HUDEP-2 (cell line): ENCODE measurements at regions not wholly inside any gene's neighbourhood (a gene's known extent, or its start where the extent isn't known, plus 50 kb on each side); places are given as distances from the start of the nearest gene placed in this dataset.

Experiments used
- DNase-seq, 76 experiments: peaks; one replicate each; lab custom pipeline; 2025; ENCODE audit not compliant: unreplicated experiment in 76 of 76; lab: John Stamatoyannopoulos, UW

DNA sequence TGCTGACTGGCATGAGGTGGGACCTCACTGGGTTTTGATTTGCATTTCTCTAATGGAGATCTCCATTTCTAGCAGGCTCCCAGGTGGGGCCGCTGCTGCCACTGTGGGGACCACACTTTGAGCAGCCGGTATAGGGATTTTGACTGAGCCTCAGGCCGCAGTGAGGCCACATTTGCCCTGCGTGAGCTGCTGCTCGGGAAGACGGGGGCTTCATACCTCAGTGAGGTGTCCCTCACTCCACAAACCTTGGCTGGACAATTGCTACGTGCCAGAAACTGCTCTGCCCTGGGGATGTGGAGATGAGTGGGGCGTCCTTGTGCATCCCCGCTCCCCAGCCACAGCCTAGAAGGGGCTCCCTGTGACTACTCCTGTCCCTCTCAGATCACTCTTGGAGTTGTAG, 134.3 kb downstream of the ANKRD60 start:
- DNase-seq = no peak

DNA sequence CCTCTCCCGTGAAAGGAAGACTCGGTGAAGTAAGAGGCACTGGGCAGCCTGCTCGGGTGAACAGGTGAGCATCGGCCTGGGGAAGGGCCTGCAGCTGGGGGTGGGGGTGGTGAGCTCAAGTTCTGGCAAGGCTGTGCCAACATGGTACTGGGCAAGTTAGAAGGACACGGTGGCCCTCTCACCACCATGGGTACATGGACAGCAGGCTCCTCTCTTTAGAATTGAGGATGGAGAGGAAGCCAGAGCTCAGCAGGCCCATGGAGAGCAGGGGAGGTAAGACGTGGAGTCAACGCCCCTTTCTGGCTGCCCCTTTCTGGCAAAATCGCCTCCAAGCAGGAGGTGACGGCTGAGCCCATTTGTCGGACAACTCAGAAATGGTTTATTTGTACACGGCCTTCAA, 135.6 kb downstream of the ANKRD60 start:
- DNase-seq = no peak

DNA sequence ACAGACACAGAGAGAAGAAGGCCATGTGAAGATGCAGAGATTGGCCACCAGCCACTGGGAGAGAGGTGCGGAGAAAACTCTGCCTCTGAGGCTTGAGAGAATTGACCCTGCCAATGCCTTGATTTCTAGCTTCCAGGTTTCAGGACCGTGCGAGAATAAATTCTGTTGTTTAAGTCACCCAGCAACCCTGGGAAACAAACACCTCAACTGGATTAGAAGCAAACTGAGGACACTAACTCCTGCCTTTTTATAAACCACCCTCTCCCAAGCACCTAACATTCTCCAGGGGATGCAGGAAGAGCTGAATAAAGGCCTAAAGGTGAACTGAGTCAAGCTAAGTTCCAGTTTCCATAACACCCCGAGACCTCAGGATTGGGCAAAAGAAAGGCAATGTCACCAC, 136.1 kb downstream of the ANKRD60 start:
- DNase-seq = no peak

DNA sequence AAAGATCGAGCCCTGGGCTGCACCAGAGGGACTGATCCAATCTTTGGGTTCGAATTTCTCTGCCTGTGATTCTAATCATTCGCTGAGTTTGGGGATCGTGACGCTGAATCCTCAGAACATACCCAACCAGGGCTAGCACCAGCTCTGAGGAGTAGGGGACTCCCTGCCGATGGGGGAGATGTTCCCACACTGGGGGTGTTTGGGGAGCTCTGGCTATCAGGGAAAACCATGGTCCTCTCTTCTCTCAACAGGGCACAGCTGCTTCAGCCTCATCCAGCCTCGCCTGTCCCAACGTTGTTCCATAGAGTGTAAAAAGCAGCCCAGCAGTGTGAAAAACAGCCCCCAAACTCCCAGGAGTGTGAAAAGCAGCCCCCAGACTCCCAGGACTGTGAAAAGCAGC, 136.6 kb downstream of the ANKRD60 start:
- no peak for DNase-seq

DNA sequence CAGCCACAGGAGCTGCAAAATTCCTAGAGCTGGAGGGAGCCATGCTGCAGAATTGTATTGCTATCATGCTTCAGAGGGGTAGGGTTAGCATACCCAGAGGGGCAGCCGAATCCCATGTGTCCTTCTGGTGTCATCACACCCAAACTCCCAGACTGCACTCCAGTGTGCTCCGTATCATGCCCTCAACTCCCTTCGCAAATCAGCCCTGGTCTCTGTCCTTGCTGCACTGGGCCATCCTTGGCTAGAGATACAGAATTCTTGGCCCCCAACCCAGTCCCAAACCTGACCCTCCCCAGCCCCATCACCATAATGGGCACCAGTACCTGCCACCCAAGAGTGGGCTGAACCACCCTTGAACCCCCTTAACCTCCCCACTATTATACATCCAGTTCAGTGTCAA, 138.3 kb downstream of the ANKRD60 start:
- DNase-seq = no peak

DNA sequence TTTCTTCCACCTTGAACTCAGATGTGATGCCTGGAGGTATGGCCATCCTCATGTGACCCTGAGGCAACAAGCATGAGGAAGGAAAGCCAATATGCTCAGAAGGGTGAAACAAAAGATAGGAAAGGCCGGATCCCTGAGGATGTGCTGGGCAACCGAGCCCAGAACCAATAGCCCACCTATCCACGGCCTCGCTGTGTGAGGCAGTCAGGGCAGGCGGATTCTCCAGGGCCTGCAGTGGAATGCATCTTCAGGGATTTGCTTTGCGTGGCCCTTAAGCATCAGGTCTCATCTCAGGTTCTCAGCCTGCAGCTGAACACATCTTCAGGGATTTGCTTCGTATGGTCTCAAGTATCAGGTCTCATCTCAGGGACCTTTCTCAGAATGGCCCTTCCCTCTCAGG, 139.8 kb downstream of the ANKRD60 start:
- no peak for DNase-seq

DNA sequence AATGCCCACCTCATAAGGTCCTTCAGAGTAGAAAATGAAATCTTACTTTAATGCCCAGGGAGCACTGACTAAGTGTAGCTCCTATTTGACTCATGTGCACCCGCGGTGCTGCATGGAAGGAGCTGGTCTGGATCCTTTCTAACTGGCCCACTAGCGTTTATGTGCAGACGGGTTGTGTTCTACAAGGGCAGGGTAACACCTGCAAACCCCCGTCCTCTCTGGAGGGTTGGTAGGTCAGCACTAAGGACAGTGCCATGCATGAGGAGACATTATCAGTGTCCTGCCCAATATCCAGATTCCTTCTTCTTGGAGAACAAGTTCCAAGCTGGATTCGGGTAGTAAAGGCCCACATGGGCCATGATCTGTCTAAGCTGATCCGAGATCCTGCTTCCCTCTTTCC, 140.3 kb downstream of the ANKRD60 start:
- no peak for DNase-seq

DNA sequence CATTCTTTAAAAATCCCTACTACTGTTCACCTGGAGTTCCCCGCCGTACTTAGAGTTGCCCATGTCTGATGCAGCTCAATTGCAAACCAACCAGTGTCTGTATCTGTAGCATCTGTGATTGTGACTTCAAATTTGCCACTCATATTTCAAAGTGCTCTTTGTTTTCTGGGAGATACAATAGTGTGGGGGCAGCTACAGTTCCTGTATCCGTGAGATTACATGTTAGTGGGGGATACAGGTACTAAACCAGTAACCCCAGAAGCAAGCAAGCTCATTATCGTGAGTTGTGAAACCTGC, 140.9 kb downstream of the ANKRD60 start:
- no peak for DNase-seq

DNA sequence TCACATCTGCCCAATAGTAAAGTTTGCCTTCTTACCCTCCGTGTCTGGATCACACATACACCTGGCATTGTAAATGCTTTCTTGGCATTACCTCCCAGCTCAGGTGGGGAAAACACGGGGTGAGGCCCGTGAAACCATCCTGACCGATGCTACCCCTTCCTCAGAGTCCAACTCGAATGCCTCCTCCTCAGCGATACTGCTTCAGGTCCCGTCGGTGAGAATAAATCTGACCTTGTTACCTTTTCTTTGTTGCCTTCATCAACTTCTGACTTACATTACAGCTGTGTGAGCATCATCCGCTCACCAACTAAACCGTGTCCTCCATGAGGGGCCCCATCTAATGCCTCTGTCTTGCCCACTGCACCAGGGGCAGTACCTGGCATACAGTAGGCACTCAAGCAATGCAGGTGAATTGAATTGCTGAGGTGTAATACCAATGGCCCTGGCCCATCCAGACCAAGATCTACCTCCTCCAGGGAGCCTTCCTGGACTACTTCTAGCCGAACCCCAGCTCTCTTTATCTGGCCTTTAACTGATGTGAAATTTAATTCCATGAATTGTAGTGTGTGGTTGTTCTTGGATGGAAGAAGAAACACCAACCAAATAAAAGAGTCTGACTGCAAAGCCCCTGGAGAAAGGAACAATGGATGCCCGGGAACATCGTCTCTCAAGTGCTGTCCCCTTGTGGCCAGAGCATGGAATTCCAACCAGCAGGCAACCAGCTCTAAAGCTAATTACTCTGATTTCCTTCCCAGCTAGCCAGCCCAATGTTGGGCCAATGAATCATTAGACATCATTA, 141.5 kb downstream of the ANKRD60 start:
- DNase-seq = peak in 9 of 76 experiments; percentile 1 to 33 (median 2)

DNA sequence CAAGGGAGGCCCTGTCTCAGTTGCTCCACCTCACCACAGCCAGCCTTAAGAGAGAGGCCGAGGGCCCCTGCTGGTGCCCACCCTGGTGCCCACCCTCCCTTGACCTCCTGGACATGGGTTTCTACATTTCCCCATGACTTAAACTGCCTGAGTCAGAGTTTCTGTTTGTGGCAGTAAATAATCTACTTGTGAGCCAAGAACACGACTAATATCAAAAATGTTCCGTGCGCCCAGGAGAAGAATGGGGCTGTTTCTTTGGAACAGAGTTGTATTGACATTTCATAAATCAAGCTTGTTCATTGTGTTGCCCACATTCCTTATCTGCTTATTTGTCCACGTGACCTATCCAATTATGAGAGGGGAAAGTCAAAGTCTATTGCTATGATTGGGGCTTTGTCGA, 143.5 kb downstream of the ANKRD60 start:
- no peak for DNase-seq

DNA sequence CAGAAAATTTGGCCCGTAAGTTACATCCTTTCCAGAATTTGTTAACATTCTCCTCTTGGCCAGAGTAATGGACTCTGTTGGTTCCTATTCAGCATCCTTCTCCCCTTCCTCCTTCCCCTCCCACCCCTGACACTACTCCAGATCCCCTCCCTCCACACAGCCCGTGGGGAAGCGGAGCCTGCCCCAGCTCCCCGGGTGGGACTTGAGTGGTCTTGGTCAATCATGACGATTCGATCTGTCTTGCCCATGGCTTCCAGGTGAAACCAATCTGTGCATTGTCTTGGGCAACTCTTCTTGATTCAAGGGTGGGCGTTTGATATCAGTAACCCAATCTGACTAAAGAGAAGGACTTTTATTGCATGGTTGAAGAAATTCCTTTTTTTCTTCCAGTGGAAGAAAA, 143.9 kb downstream of the ANKRD60 start:
- DNase-seq = no peak

DNA sequence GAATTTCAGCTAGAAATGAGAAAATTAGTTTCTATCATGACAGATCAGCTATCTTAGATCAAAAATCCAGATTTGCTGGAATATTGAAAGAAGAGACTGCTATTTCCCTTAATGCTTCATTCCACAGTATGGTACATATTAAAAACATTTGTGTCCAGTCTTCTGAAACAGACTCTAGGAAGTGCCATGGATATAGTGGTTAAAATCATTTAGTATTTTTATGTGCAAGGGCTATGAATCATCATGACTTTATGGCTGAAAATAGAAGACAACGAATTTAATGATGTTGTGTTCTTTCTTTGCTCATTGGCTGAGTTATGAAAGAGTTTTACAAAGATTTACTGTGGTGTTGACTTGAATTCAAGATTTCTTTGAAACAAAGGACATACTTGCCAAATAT, 146.6 kb downstream of the ANKRD60 start:
- no peak for DNase-seq

DNA sequence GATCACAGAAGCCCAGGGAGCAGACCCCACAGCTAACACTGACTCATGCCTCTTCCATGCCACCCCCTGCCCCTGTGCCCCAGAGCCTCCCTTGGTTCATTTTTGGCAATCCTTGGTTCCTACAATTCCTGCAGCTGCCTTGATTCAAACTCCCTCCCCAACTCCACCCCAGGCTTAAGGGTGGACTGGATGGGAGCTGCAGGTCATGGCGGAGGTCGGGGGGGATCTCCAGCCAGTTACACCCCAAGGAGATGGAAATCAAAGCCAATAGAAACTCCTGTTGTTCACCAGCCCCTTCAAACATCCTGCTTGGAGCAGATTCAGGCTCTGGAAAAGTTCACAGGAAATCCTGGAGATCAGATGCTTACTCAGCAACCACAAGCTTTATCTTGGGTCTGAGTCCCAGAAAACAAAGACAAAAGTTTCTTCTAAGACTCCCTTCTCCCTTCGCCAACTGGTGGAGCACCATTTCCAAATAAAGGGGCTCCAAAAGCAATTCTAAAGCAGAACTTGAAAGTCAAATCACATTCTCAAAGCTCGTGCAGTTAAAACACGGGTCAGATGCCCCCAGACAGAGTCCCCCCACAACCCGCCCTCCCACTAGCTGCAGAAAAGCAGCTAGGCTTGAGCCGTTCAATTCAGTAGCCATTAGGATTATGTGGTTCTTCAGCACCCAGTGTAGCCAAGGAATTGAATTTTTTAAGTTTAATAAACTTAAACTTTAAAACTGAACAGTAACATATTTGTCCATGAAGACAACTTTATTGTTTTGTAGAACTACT, 149.5 kb downstream of the ANKRD60 start:
- DNase-seq = no peak

DNA sequence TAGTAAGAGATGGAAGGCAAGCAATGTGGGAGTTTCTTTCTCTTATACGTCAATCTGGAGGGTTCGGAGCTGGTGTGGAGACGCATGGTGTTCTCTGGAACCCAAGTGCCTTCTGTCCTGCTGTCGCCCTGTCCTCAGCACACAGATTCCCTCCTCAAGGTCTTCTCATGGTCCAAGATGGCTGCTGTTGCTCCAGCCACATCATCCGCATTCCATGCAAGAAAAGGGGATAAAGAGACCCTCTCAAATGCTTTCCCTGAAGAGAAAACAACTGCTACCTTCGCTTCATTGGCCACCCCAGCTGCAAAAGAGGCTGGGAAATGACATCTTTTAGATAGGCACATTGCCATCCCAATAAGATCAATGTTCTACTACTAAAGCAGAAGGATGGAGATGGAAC, 151.2 kb downstream of the ANKRD60 start:
- no peak for DNase-seq

DNA sequence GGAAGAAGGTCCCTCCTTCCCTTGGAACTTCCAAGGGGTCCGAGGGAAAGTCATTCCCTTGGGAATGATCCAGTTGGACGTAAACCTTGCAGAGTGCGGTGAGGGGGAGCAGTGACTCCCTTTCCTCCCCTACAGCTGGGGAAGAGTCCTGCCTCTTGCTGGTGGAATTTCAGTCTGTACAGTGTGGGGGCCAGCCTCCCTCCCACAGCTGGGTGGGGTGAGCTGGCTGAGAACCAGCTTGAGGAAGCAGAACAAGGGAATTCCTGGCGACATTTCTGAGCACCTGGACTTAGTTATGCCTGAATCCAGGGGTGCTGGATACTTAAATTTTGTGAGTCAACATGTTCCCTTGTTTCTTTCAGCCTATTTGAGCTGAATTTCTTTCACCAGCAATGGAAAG, 152.0 kb downstream of the ANKRD60 start:
- DNase-seq = no peak

DNA sequence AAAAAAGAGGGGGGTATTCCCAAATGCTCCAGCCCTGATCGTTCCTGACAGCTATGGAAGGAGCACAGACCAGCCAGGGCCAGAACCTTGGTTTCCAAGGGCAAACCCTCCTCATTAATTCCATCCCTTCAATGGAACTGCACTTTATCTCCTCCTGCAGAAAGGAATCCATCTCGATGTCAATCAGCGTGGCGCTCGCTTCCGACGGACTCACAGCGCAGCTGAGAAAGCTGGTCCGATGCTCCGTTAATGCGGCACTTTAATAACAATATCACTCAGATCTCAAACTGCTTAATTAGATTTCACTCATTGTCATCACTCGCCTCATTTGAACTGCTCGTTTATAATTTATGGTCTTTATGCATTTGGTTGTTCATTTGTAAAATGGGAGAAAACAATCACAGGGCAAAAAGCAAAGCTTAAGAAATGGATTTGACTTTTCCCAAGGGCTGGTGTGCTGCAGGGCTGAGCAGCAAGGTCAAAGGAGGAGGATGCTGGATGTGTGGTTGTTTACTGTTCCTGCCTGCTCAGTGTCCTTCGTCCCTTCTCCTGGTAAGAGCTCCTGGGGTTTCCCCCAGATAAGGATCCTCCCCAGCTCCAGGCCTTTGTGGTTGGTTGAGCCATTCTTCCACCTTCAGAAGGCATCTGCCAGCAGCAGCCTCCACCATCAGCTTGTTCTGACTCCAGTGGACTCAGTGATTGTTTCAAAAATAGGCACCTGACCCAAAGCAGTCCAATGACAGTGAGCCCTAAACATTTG, 152.7 kb downstream of the ANKRD60 start:
- DNase-seq = no peak

DNA sequence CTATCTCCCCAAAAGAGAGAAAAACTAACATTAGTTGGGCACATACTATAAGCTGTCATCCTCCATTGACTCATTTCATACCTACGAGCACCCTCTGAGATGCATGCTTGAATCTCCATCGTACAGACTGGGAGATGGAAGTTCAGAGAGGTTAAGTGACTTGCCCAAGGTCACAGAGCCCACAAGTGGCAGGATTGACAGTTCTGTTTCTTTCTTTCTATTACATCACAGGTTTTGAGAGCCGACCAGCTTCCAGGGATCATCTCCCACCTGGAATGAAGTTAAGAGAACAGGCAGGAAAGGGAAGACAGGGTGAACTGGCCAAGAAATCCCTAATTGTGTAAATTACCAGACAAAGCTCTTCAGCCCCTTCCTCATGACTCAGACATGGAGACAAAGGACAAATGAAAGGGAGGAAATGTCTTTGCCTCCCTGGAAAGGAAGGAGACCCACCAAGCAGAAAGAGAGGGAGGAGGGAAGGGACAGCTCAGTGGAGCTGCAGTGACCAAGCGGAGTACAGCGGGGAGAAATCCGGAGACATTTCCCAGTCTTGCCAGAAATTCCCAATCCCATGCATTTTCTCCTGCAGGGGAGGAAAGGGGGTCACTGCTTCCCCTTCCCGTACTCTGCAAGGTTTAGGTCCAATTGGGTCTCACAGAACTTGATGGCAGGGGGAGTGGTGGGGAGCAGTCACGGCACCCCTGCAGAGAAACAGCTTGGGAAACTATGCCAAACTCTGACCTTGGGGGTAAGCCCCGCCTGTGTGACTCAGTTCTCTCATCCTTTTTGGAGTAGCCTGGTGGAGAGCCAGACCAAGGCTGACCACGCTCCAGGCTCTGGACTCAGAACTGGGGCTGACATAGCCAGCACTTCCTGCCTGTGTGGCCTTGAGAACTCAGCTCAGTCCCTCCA, 154.3 kb downstream of the ANKRD60 start:
- no peak for DNase-seq

DNA sequence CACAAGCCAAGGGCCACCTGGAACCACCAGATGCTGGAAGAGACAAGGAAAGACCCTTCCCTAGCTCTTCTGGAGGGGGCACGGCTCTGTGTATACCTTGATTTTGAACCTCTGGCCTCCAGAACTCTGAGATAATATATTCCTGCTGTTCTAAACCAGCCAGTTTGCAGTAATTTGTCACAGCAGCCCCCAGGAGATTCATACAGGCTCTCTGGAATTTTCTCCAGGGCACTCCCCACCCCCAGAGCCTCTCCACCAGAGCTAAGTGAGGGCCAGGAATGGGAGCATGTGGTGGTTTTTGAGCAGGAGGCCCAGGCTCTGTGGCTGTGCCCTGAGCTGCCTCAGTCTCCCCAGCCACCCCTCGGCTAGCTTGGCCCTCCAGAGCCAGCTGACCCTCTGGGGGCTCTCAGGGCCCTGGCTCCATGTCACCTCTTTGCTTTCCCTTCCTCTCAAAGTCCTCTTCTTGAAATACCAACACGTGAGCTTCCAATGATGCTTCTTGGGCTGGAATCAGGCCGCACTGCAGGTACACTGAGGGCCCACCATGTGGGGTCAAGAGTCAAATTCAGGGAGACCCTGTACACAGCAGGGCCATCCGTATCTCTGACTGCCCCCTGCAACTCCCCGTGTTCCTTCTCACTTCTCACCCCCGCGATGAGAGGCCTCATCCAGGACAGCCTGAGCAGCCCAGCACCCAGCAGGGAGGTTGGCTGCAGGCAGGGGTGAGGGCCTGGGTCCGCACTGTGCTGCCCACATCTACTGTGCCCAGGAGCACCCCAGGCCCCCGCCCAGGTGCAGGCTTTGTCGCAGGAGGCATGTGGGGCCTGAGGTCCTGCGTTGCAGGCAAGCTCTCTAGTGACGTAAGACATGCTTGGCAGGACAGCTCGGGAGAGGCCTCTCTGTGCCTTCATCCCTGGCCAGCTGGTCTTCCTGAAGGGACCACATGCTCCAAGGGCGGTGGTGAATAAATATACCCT, 155.5 kb downstream of the ANKRD60 start:
- no peak for DNase-seq

DNA sequence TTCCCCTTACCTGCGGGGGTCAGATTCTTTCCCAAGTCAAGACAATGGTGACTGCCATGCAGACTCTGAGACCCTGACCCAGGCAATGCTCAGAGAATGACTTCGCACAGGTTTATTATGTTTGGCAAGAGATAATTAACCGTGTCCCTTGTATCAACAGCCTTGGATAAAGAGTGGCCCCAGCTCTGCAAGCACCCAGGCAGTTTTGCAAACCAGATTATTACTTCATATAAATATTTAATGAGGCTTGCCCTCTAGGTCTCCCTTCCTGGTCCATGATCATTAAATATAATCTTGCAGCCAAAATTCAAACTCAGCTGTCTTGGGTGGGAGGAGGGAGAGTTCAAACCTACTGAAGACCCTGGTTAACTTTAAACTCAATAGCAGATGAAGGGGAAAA, 156.5 kb downstream of the ANKRD60 start:
- DNase-seq = no peak

DNA sequence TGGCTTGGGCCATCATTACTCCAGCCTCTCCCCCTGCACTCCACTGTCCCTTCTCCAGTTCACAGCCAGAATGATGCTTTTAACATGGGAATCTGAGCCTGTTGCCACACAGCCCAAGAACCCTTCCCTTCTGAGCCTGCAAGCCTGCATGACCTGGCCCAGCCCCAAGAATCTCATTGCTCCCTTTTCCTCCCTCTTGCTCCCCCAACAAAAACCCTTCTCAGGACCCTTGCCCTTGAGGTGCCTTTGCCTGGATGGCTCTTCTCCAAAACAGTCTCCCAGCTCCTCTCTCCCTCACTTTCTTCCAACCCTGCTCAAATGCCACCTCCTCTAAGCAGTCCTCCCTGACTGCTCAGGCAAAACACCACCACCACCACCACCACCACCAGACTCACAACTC, 157.2 kb downstream of the ANKRD60 start:
- no peak for DNase-seq
